Mucosa of descending colon (tissue), 3 donors: ENCODE measurements at regions not wholly inside any gene's neighbourhood (a gene's known extent, or its start where the extent isn't known, plus 50 kb on each side); places are given as distances from the start of the nearest gene placed in this dataset.

Source experiments
- ATAC-seq: fragments of 200-7000 bp; cut with Tn5 transposase; one replicate; pipeline ENCODE4 v1.9.1; 2020; ENCODE audit warnings: mild to moderate bottlenecking, moderate library complexity
- DNase-seq, 3 donors: peaks; one replicate each; pipeline ENCODE4 v3.0.0-alpha.2; 2020
- H3K36me3 ChIP-seq: fragments of 200-600 bp; one replicate; pipeline ENCODE4 v1.8.0; 2021; ENCODE audit warnings: low read depth, mild to moderate bottlenecking
- H3K4me1 ChIP-seq: fragments of 200-600 bp; one replicate; pipeline ENCODE4 v1.8.0; 2021; ENCODE audit warnings: low read depth, mild to moderate bottlenecking
- H3K4me3 ChIP-seq: fragments of 200-600 bp; one replicate; pipeline ENCODE4 v1.8.0; 2021; ENCODE audit warnings: mild to moderate bottlenecking
- H3K9me3 ChIP-seq: fragments of 200-600 bp; one replicate; pipeline ENCODE4 v1.8.0; 2021; ENCODE audit warnings: mild to moderate bottlenecking
- CTCF ChIP-seq: fragments of 200-600 bp; IDR thresholded peaks from one replicate; pipeline ENCODE4 v1.8.0; 2022; ENCODE audit warnings: antibody characterized with exemption, mild to moderate bottlenecking
- intact Hi-C, 2 donors: fragments of 100-400 bp; cut with DNase I in 1 of 2; cut with micrococcal nuclease in 1 of 2; formaldehyde crosslinking; loops; one replicate each; pipeline versions ENCODE4 v1.11.0 to v1.11.1; 2022; cut with DNase I, micrococcal nuclease
- donor health status: DM: no; HTN: no; CAD: no; lungs with moderate emphysema.
- donor health status: DM: no; HTN: no; CAD: no.
- donor health status: DM: no; HTN: yes; CAD: no.

DNA sequence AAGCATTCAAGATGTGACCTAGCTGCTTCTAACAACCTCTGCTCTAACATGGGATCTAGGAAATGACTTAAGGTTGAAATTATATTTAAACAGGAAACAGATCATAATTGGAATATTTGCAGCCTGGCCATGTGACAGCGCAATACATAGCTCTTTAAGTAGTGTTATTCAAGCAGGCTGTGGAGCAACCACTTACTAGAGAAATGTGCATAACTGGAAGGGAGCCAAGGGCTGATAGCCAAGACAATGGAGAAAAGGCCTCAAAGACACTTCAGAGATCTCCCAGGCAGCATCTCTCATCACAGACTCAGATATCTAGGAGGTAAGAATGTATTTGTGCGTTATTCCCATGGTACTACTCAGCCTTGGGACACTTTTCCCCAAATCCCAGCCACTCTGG, 823.0 kb upstream of the PRMT6 start:
- no peak for TF ChIP-seq CTCF
- intact Hi-C loops, result no loop called here
- Histone ChIP-seq H3K4me3 (no peak overlapping the region), H3K9me3 (peaks cover 2% of the 10 kb centered on the region), H3K4me1 (no peaks in the 10 kb centered on the region), H3K36me3 (no peaks in the 10 kb centered on the region)
- DNase-seq, result no peak
- no peak for ATAC-seq

- H3K9me3 ChIP-seq, result no peaks in the 10 kb centered on the region
- intact Hi-C loops, result no loop called here
- H3K4me3 ChIP-seq, result no peak overlapping the region
- no peaks in the 10 kb centered on the region for H3K36me3 ChIP-seq
- H3K4me1 ChIP-seq, result no peaks in the 10 kb centered on the region
- no peak for ATAC-seq
- no peak for TF ChIP-seq CTCF
- no peak for DNase-seq
These were observed 807.1 kb upstream of the PRMT6 start for GRCh38 chr1:106249365-106249764.

DNA sequence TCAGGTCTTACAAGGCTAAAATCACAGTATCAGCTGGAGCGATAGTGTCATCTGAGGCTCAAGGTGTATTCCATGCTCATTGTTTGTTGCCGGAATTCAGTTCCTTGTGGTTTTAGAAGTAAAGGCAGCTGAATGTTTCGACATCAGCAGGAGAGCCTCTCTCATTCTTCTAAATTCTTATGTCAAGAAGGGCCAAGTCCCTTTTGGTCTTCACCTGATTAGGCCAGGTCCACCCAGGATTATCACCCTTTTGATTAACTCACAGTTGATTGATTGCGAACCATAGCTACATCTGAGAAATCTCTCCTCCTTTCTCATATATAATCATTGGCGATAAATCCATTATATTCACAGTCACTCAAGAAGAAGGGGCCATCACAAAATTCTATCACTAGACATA, 806.7 kb upstream of the PRMT6 start:
- no peak for TF ChIP-seq CTCF
- Histone ChIP-seq H3K4me3 (no peak overlapping the region), H3K9me3 (no peaks in the 10 kb centered on the region), H3K4me1 (no peaks in the 10 kb centered on the region), H3K36me3 (no peaks in the 10 kb centered on the region)
- intact Hi-C loops, result no loop called here
- no peak for ATAC-seq
- DNase-seq, result no peak

DNA sequence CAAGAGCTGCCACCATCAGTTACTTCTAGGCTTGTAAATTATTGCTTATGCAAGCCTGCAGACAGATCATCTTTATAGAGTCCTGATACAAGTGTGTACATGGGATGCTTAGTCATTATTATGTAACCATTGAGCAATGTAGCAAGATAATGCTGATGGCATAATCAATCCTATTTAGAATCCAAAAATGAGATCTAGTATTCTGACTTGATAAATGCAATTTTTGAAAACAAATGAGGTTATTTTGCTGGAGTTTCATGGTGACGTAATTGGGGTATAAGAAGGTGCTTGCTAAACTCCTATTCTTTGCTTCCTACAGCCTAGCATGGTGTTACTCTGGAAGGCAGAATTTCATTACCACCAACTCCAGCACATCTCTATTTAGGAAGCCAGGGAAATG, 801.7 kb upstream of the PRMT6 start:
- no peak for DNase-seq
- H3K36me3 ChIP-seq, result no peaks in the 10 kb centered on the region
- no peaks in the 10 kb centered on the region for H3K4me1 ChIP-seq
- no peak overlapping the region for H3K4me3 ChIP-seq
- TF ChIP-seq CTCF, result no peak
- no peaks in the 10 kb centered on the region for H3K9me3 ChIP-seq
- intact Hi-C loops, result no loop called here
- no peak for ATAC-seq

DNA sequence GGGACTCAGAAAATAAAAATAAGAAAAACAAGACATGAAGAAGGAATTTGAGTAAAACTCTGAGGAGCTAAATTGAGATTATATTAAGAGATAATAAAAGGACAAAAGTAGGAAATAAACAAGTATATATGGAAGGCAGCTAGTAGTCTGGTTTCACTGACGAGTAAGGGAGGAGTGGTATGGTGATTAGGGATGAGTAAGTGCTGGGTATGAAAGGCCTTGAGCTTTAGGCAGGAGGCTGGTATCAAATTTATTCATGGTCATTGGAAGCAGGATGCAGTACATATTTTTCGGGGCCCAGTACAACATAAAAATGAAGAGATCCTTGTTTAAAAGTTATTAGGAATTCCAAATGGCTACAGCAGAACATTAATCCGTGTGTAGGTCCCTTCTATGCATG, 789.7 kb upstream of the PRMT6 start:
- DNase-seq (no peak), ATAC-seq (no peak)
- H3K4me3 ChIP-seq, result no peak overlapping the region
- no peak for TF ChIP-seq CTCF
- no peaks in the 10 kb centered on the region for H3K4me1 ChIP-seq
- intact Hi-C loops, result no loop called here
- H3K9me3 ChIP-seq, result peaks cover 13% of the 10 kb centered on the region
- H3K36me3 ChIP-seq, result no peaks in the 10 kb centered on the region

DNA sequence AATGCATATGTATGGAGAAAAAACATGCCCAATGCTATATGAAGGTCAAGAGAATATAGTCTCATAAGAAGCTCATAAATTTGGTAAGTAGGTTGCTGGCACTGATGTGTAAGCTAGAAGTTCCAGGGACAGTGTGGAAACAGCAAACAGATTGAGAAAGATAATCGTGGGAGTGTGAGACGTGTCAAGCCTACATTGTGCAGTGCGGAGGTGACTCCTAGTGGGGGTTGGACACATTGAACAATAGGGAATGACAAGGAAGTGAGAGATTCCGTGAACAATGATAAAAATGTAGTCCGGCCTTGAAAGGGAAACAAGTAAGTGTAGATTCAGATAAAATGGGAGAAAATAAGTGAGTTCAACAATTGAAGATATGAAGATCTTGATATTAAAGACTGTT, 788.4 kb upstream of the PRMT6 start:
- no peaks in the 10 kb centered on the region for H3K4me1 ChIP-seq
- no peak for TF ChIP-seq CTCF
- intact Hi-C loops, result no loop called here
- DNase-seq, result no peak
- no peak for ATAC-seq
- no peak overlapping the region for H3K4me3 ChIP-seq
- H3K36me3 ChIP-seq, result no peaks in the 10 kb centered on the region
- peaks cover 13% of the 10 kb centered on the region for H3K9me3 ChIP-seq
